Lung microvascular endothelial cell (primary cell): ENCODE measurements at regions not wholly inside any gene's neighbourhood (a gene's known extent, or its start where the extent isn't known, plus 50 kb on each side); places are given as distances from the start of the nearest gene placed in this dataset.

Experiments used
- DNase-seq, 2 donors: peaks; one replicate each; pipeline versions ENCODE4 v3.0.0 to v3.0.0-alpha.2; 2010; ENCODE audit warnings: low read depth in 2 of 2

- no peak for DNase-seq
These were observed 408.2 kb downstream of the TSN start for GRCh38 chr2:122163617-122164016.

GRCh38 chr2:122164964-122165363, 409.5 kb downstream of the TSN start:
- DNase-seq: peak in 1 of 2 donors; percentile 85

GRCh38 chr2:122166820-122167219, 411.4 kb downstream of the TSN start:
- DNase-seq: no peak

GRCh38 chr2:122167515-122167914, 412.1 kb downstream of the TSN start:
- no peak for DNase-seq

GRCh38 chr2:122168799-122169198, 413.3 kb downstream of the TSN start:
- DNase-seq: peak; percentile 14 to 31

GRCh38 chr2:122172812-122173211, 417.4 kb downstream of the TSN start:
- DNase-seq: no peak

- no peak for DNase-seq
These were observed 418.6 kb downstream of the TSN start for GRCh38 chr2:122174061-122174460.

- peak; percentile 78 to 94 for DNase-seq
These were observed 424.2 kb downstream of the TSN start for GRCh38 chr2:122179492-122180165.

- DNase-seq: peak in 1 of 2 donors; percentile 59
These were observed 425.5 kb downstream of the TSN start for GRCh38 chr2:122180972-122181371.

GRCh38 chr2:122182616-122183355, 427.3 kb downstream of the TSN start:
- DNase-seq: peak in 1 of 2 donors; percentile 72

GRCh38 chr2:122183890-122184289, 428.4 kb downstream of the TSN start:
- peak; percentile 44 to 59 for DNase-seq

- DNase-seq: peak; percentile 6 to 74
These were observed 431.3 kb downstream of the TSN start for GRCh38 chr2:122186761-122187222.

GRCh38 chr2:122191331-122191730, 435.9 kb downstream of the TSN start:
- DNase-seq: peak; percentile 37 to 71

GRCh38 chr2:122193622-122194021, 438.2 kb downstream of the TSN start:
- no peak for DNase-seq

GRCh38 chr2:122194546-122194945, 439.1 kb downstream of the TSN start:
- no peak for DNase-seq

- peak in 1 of 2 donors; percentile 57 for DNase-seq
These were observed 448.1 kb downstream of the TSN start for GRCh38 chr2:122203523-122203922.

GRCh38 chr2:122205641-122206040, 450.2 kb downstream of the TSN start:
- DNase-seq: no peak

GRCh38 chr2:122206101-122206500, 450.6 kb downstream of the TSN start:
- DNase-seq: peak in 1 of 2 donors; percentile 4

- no peak for DNase-seq
These were observed 453.9 kb downstream of the TSN start for GRCh38 chr2:122209377-122209776.

GRCh38 chr2:122210065-122210464, 454.6 kb downstream of the TSN start:
- DNase-seq: no peak

- DNase-seq: no peak
These were observed 455.7 kb downstream of the TSN start for GRCh38 chr2:122210898-122211856.

GRCh38 chr2:122213312-122213711, 457.9 kb downstream of the TSN start:
- no peak for DNase-seq
